GM13976 (cell line): ENCODE measurements at regions not wholly inside any gene's neighbourhood (a gene's known extent, or its start where the extent isn't known, plus 50 kb on each side); places are given as distances from the start of the nearest gene placed in this dataset.
"Not testable (repeated sequence)": the region's sequence is repeated elsewhere in the genome, so short reads cannot be mapped to it uniquely, and the experiment has no call there.

Source experiments
- DNase-seq: peaks from one replicate; pipeline ENCODE4 v3.0.0; 2012; ENCODE audit warnings: low spot score
- CTCF ChIP-seq: IDR thresholded peaks from 2 replicates; pipeline ENCODE4 v1.5.1; 2012; ENCODE audit warnings: borderline replicate concordance, mild to moderate bottlenecking; ENCODE audit not compliant: insufficient read depth; ENCODE audit errors: extremely low read depth, missing control alignments, control extremely low read depth
- in situ Hi-C: fragments of 300-500 bp; cut with MboI; formaldehyde crosslinking; loops from one replicate; pipeline ENCODE4 v1.12.0; 2022; ENCODE audit warnings: low sequenced_read_pairs, mixed read lengths, inconsistent platforms; ENCODE audit not compliant: unreplicated experiment

GRCh38 chr13:74560325-74560724 is 426.1 kb upstream of the KLF12 start:
- TF ChIP-seq CTCF, result no peak
- DNase-seq, result no peak
- in situ Hi-C loops, result no loop called here

GRCh38 chr13:74557870-74558269 is 423.7 kb upstream of the KLF12 start:
- in situ Hi-C loops, result no loop called here
- no peak for TF ChIP-seq CTCF
- DNase-seq, result no peak

DNA sequence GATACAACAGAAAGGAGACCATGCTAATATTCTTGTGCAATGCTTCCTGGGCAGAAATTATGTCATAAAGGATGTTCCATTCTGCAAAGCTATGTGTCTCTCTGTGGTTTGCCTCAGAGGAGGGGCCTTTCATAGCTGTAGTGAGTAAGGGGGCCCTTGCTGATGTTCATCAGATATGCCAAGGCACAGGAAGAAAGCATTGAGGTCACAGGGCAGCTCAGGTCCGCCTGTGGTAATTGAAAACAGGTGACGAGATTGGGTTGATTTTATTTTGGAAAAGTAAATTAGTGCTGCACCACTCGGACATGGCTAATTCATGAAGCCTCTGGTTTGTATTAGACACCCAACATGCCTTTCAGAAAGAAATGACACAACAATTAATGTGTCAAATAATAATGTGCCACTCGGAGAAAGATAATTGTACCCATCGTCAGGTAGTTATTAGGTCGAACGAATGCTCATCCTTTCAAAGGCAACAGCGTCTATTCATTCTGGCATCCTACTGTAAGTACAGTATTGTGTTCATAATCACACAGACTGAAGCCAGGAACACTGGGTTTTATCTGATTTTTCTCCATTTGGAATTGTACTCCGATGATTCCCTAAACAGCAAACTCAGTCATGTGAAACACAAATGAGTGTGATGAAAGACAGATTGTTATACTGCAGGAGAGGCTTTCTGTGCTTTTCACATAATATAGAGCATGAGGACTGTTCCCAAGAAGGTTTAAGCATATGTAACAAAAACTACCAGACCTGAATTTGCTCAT is 421.6 kb upstream of the KLF12 start:
- DNase-seq, result no peak
- no peak for TF ChIP-seq CTCF
- in situ Hi-C loops, result no loop called here

DNA sequence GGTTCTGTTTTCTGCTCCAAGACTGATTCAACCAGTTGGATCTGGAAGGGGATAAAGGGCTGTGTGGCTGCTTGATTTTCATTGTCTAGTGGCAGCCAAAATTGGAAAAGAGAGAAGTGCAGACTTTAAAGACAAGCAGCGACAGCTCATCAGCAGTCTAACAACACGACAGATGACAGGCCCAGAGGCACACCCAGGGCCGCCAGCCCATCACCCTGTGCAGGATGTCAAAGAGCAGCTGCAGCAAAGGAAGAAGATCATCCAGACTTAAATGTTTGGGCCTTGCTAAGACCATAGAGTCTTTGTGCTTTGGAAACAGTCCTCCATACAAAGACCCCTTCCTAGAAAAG is 421.0 kb upstream of the KLF12 start:
- no peak for TF ChIP-seq CTCF
- no peak for DNase-seq
- in situ Hi-C loops, result no loop called here

DNA sequence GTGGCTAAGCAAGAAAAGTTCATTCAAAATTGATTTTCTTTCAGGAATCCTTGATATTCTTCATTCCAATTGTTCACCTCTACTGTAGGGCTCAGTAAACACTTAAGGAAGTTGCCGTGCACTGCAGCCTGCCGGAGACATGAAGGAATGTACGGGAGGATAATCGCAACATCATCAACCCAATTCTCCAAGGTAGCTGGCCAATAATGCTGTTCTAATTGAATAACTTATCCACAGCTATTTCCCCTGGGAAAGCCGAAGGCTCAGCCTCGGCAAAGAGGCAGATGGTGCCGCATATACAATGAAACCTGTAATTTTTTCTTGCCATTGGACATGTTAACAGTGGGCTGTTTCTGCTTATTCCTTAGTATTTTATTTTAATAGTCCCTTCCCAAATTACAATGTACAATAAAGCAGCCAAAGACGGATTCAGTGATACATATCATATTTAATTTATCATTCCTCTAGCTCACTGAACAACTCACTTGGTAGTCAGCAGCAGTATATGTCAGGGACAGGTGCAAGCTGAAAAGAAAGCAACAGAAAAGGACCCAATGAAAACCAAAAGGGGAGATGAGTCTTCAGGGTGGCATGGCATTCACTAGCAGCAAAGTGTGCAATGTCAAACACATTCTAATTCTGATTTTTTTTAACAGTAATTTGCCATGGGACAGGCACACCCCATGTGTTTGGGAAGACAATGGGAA is 420.5 kb upstream of the KLF12 start:
- in situ Hi-C loops, result no loop called here
- TF ChIP-seq CTCF, result no peak
- DNase-seq, result no peak

GRCh38 chr13:74550039-74550438 is 415.8 kb upstream of the KLF12 start:
- TF ChIP-seq CTCF, result no peak
- DNase-seq, result no peak
- in situ Hi-C loops, result no loop called here

GRCh38 chr13:74536649-74537048 is 402.4 kb upstream of the KLF12 start:
- DNase-seq, in situ Hi-C loops: not testable (repeated sequence)
